ENCODE measurements at regions not wholly inside any gene's neighbourhood (a gene's known extent, or its start where the extent isn't known, plus 50 kb on each side); places are given as distances from the start of the nearest gene placed in this dataset.
A peak's percentile ranks its signal among the peaks of the same experiment; 100 is the strongest.
"Not testable (repeated sequence)": the region's sequence is repeated elsewhere in the genome, so short reads cannot be mapped to it uniquely, and the experiment has no call there.

GRCh38 chr5:1636208-1636770 is 112.5 kb upstream of the LPCAT1 start:
- not testable (repeated sequence) for DNase-seq (ENCODE audit: low read depth)

DNA sequence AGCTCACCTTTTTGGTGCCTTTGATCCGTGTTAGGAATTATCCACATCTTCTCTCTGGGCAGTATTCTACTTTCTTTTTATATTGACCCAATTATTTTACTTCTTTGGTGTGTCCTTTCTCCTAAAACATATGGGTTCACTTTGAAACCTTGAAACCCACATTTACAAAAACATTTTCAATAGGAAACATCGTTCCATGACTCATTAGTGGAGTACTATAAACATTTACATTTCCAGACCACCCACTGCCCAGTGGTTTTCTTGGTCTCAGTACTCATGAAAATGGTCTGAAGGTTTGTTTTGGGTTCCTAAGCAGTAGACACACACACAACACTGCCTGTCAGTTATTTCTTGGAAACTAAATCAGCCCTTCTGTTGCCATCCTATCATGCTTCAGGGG is 111.7 kb upstream of the LPCAT1 start:
- DNase-seq (ENCODE audit: low read depth) = not testable (repeated sequence)

- no peak for DNase-seq (ENCODE audit: low read depth)
Observed at GRCh38 chr5:1634337-1634661, 110.5 kb upstream of the LPCAT1 start.

- peak; percentile 76 for DNase-seq (ENCODE audit: low read depth)
Observed at GRCh38 chr5:1633605-1634336, 110.0 kb upstream of the LPCAT1 start.

- DNase-seq (ENCODE audit: low read depth) = not testable (repeated sequence)
Observed at GRCh38 chr5:1631004-1631403, 107.2 kb upstream of the LPCAT1 start.

DNA sequence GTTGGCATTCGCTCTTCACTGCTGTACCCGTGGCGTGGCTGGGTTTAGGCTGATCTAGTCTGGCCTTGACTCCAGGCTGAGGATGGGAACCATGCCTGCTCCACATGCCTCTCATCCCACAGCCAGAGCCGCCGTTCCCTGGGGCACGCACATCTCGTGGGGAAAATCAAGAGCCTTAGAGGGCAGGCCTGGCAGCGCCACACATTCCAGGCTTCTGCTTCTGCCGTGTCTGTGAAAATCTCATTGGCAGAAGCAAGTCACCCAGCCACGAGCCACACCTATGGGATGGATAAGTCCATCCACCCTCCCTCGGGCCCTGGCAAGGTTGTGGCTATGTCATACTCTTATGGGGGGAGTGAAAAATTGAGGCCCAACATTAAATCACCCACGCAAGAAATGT is 102.6 kb upstream of the LPCAT1 start:
- not testable (repeated sequence) for DNase-seq (ENCODE audit: low read depth)

GRCh38 chr5:1619531-1619930 is 95.8 kb upstream of the LPCAT1 start:
- not testable (repeated sequence) for DNase-seq (ENCODE audit: low read depth)

DNA sequence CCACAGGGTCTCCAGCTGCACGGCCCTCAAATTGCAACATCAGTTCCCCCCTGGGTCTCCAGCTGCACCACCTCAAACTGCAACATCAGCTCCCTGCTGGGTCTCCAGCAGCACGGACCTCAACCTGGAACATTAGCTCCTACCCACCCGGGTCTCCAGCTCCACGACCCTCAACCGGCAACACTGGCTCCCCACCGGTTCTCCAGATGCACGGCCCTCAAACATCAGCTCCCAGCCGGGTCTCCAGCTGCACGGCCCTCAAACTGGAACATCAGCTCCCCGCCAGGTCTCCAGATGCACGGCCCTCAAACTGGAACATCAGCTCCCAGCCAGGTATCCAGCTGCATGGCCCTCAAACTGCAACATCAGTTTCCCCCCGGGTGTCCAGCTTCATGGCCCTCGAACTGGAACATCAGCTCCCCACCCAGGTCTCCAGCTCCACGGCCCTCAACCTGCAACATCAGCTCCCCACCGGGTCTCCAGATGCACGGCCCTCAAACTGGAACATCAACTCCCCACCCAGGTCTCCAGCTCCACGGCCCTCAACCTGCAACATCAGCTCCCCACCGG is 94.6 kb upstream of the LPCAT1 start:
- not testable (repeated sequence) for DNase-seq (ENCODE audit: low read depth)

DNA sequence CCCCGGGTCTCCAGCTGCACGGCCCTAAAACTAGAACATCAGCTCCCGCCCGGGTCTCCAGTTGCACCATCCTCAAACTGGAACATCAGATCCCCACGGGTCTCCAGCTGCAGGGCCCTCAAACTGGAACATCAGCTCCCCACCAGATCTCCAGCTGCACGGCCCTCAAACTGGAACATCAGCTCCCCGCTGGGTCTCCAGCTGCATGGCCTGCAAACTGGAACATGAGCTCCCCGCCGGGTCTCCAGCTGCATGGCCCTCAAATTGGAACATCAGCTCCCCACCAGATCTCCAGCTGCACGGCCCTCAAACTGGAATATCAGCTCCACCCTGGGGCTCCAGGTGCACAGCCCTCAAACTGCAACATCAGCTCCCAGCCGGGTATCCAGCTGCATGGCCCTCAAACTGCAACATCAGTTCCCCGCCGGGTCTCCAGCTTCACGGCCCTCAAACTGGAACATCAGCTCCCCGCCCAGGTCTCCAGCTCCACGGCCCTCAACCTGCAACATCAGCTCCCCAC is 93.5 kb upstream of the LPCAT1 start:
- not testable (repeated sequence) for DNase-seq (ENCODE audit: low read depth)

- DNase-seq (ENCODE audit: low read depth) = not testable (repeated sequence)
Observed at GRCh38 chr5:1613515-1613914, 89.8 kb upstream of the LPCAT1 start.

DNA sequence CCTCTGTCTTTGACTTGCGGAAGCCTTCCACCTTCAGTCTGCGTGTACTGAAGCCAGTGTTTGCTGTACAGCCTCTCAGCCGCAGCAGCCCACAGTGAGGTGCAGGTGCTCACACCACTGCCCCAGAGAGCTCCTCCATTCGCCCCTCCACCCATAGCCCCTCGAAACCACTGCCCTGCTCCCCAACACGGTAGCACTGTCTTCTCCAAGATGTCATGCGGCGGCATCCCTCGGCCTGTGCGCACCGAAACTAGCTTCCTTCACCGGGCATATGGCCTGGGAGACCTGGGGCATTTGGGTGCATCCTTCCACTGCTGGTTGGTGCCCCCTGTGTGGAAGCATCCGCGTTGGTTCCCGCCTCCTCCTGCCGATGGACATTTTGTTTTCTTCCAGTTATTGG is 86.8 kb upstream of the LPCAT1 start:
- DNase-seq (ENCODE audit: low read depth) = not testable (repeated sequence)

DNA sequence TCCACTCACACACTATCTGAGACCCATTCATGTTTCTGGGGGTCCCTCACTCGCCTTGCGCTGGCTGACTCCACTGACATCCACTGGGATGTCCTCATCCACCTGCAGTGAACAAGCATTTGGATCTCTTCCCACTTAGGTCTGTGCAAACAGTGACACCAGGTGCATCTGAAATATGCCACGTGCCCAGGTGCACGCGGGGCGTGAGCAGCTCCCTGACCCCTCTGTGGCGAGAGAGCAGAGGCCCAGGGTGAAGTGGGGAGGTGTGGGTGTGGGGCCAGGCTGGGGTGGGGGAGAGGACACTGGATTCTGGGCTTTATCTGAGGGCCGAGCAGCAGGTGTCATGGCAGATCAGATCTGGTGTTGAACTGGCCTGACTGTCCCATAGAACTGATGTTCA is 85.4 kb upstream of the LPCAT1 start:
- DNase-seq (ENCODE audit: low read depth) = not testable (repeated sequence)

DNA sequence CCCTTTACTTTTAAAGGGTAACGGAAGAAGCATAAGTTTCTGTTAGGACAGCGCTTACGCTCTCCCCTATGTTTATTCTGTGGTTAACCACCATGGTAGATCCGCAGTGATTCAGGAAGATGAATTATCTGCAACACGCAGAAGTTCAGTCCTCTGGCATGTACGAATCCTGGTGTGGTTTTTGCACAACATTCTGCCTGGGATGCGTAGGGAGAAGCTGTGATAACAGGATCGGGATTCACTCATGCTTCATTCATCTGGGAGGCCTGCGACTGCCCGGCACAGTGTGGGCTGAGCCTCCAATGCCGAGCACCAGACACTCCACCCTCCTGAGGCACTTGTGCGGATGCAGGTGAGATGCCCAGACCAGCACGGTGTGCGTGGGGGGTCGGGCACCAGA is 84.6 kb upstream of the LPCAT1 start:
- peak; percentile 81 for DNase-seq (ENCODE audit: low read depth)

DNA sequence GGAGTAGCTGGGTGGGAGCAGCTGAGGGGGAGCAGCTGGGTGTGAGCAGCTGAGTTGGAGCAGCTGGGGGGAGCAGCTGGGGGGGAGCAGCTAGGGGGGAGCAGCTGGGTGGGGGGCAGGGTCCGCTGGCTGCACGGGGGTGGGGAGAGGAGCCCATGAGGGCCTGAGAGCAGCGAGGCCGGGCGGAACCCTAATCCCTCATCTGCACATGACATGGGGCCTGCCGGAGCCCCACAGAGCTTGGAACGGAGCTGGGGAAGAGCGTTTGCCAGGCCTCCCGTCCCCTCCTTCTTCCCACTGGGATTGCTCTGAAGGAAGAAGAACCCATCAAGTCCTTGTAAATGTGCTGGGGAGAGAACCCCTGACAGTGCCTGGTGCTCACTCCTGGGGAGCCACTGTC is 83.2 kb upstream of the LPCAT1 start:
- DNase-seq (ENCODE audit: low read depth) = not testable (repeated sequence)

DNA sequence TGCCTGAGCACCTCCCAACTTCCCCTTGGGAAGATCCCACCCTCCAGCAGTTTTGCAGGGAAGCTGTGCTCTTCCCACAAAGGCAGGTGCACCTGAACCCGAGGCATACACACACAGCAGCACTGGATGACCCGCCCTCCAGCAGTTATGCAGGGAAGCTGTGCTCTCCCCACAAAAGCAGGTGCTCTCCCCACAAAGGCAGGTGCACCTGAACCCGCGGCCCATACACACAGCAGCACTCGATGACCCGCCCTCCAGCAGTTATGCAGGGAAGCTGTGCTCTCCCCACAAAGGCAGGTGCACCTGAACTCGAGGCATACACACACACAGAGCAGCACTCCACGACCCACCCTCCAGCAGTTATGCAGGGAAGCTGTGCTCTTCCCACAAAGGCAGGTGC is 80.2 kb upstream of the LPCAT1 start:
- DNase-seq (ENCODE audit: low read depth) = not testable (repeated sequence)

- DNase-seq (ENCODE audit: low read depth) = peak; percentile 17
Observed at GRCh38 chr5:1601565-1601964, 77.8 kb upstream of the LPCAT1 start.

- DNase-seq (ENCODE audit: low read depth) = peak; percentile 47
Observed at GRCh38 chr5:1598950-1599737, 75.4 kb upstream of the LPCAT1 start.

GRCh38 chr5:1597093-1597473 is 73.3 kb upstream of the LPCAT1 start:
- not testable (repeated sequence) for DNase-seq (ENCODE audit: low read depth)

- not testable (repeated sequence) for DNase-seq (ENCODE audit: low read depth)
Observed at GRCh38 chr5:1596462-1597092, 72.8 kb upstream of the LPCAT1 start.

GRCh38 chr5:1594357-1595106 is 70.8 kb upstream of the LPCAT1 start:
- peak; percentile 93 for DNase-seq (ENCODE audit: low read depth)

DNA sequence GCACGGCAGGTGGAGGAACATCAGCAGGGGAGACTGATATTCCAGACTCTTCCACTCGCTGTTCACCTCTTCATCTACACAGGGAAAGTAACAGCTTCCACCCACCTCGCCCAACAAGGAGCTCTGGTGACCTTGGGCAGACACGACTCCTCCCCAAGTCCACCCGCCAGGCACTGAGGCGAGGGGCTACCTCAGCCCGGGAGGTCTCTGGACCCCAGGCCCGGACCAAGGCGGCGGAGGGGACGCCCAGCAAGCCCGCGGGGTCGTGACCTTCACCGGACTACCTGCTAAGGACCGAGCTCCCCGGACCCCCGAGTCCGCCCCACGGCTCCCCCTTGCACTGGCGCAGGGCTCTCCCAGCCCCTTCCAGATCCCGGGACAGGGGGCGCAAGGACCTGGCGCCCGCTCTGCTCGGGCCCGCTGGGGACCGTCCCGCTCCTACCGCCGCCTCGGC is 70.2 kb upstream of the LPCAT1 start:
- no peak for DNase-seq (ENCODE audit: low read depth)
